NCI-H82 (cell line): ENCODE measurements at regions not wholly inside any gene's neighbourhood (a gene's known extent, or its start where the extent isn't known, plus 50 kb on each side); places are given as distances from the start of the nearest gene placed in this dataset.
A peak's percentile ranks its signal among the peaks of the same experiment; 100 is the strongest.

Experiments
- DNase-seq: peaks from one replicate; lab custom pipeline; 2025; lab: John Stamatoyannopoulos, UW

GRCh38 chr1:55329808-55330432 lies 114.8 kb upstream of the USP24 start:
- no peak for DNase-seq

DNA sequence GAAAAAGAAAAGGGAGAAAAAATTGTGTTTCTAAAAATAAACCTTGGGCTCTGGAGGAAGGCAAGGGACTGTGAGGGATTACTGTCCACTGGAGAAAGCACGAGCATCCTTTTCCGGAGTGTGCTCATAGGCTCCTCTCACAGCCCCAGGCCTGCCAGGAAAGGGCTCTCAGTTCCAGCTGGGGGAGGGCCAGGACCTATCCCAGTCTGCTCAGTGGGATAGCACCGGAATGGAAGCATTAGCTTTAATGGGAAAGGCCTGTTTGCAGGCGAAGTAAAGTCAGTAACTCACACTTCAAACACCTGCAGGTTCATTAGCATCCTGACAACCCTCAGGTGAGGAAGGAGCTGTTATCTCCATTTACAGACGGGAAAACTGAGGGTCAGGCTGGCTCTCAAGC lies 113.9 kb upstream of the USP24 start:
- no peak for DNase-seq

- DNase-seq, result no peak
Measured at GRCh38 chr1:55326496-55327243, 111.5 kb upstream of the USP24 start.

DNA sequence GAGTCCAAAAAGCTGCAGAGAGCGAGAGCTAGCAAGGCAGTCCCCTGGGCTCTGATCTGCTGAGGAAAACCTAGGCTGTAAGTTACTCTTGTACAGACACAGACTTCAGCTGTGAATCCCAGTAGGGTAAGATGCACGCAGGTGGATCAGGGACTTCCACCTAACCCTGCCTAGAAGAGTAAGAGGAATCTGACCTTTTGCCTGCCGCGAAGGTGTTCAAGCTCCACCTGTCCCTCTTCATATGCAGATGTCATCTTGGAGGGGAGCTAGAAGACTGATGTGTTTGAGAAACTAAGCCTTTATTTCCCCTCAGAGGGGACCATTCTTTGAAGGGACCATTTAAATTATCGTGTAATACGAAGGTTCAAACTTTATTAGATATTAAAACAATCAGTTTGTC lies 108.6 kb upstream of the USP24 start:
- no peak for DNase-seq

- no peak for DNase-seq
Measured at GRCh38 chr1:55322842-55323241, 107.7 kb upstream of the USP24 start.

DNA sequence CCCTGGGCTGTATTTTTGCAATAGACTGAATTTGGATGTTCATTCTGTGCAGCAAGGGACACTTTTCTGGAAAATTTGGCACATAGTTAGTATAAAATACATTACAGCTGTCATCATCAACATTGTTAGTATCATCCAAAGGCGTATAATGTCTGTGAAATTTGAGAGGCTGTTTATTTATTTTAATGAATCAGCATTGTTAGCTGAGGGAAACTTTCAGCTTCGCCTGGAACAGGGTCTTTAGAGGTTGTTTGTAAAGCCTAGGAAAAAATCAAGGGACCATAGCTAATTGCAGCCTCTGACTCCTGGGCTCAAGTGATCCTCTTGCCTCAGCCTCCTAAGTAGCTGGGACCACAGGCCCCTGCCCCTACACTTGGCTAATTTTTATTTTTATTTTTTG lies 106.8 kb upstream of the USP24 start:
- no peak for DNase-seq

GRCh38 chr1:55320891-55321290 lies 105.7 kb upstream of the USP24 start:
- DNase-seq, result no peak

- DNase-seq, result no peak
Measured at GRCh38 chr1:55318116-55318817, 103.1 kb upstream of the USP24 start.

GRCh38 chr1:55317673-55318072 lies 102.5 kb upstream of the USP24 start:
- DNase-seq, result no peak

- DNase-seq, result no peak
Measured at GRCh38 chr1:55316947-55317662, 101.9 kb upstream of the USP24 start.

GRCh38 chr1:55316502-55316901 lies 101.3 kb upstream of the USP24 start:
- DNase-seq, result no peak

GRCh38 chr1:55315552-55315951 lies 100.4 kb upstream of the USP24 start:
- no peak for DNase-seq

- DNase-seq, result no peak
Measured at GRCh38 chr1:55314740-55315139, 99.6 kb upstream of the USP24 start.

DNA sequence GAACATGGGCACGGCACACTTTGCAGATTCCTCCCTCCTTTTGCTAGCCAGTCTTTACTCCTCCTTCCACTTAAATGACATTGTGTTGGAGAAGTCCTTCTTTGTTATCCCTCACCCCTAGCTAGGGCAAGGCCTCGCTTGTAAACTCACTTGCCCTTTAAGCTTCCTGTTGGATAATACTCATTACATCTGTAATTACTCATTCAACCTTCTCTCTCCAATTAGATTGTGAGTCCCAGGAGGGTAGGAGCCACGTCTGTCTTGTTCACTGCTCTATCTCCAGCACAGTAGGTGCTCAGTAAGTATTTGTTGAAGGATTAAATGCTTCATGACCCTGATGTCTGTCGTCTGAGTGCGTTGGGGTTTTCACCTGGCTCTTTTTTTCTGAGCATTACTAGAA lies 98.7 kb upstream of the USP24 start:
- peak; percentile 75 for DNase-seq

DNA sequence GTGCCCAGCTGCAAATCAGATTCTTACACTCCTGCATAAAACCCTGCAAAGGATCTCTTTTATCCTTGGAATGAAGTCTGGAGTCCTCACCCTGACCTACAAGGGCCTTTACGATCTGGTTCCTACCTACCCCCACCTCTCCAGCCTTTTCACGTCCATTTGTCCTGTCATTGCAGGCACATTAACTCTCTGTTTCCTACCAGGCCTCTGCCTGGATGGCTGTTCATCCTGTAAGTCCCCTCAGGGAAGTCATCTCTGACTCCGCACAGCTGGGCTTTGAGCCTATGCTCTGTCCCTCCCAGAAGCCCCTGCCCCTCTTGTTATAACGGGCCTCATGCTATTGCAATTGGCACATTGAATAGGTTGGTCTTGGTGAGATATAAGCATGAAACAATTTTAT lies 96.8 kb upstream of the USP24 start:
- DNase-seq, result no peak

GRCh38 chr1:55311057-55311641 lies 96.0 kb upstream of the USP24 start:
- DNase-seq, result no peak

- no peak for DNase-seq
Measured at GRCh38 chr1:55310505-55310971, 95.4 kb upstream of the USP24 start.

GRCh38 chr1:55309786-55310504 lies 94.8 kb upstream of the USP24 start:
- peak; percentile 10 for DNase-seq

DNA sequence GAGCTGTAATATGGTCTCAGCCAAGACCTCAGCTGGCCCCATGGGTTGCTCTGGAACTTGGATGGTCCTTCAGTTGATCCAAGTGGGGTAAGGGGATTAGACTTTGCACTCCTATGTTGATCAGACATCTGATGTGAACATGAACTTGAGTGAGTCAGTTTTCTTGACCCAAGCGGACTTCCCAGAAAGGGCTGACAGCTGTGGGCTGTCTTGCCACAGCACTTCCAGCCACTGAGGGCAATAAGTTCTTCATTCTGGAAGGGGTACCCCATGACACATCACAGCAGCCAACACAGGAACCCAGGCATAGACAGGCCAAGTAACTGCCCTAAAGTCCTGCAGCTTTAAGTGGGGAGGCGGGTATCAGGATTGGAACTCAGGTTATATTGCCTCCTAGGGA lies 93.9 kb upstream of the USP24 start:
- no peak for DNase-seq

DNA sequence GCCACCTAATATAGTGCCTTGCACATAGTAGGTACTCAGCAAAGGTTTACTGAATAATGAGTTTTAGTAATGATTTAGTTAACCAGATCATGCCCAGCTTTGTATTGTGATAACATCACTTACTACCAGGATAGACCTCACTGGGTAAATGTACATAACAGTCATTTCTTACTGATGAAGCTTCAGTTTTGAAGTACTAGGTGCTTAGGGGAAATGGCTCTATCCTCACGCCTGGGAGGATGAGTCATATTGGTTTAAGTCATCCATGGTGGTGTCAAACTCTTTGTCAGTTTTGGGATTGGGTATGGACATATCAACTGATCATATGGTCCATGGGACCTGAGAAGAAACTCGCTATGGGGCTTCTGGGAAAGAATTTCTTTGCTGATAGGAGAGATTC lies 90.6 kb upstream of the USP24 start:
- DNase-seq, result no peak

DNA sequence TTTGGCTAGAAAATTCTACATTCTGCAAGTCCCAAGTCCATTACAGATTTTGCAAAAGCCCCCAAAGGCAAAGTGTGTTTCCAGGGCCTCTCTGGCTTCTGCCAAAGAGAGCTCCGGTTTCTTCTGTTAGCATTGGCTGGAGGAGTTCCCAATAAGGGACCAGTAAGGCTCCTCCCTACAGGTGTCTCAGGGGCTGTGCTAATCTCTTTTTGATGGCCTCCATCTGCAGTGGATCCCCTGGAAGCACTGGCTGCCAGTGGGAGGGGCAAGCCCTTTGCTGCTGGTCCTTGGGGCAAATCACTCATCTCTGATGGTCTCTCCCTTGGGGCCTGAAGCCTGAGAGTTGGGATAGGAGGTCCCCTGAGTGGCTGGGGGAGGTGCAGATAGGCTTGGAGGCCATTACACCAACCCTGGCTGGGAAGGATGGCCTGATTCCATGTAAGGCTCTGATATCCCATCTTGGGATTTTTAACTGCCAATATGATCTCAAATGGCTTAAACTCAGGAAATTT lies 89.1 kb upstream of the USP24 start:
- peak; percentile 76 for DNase-seq
